Neural progenitor cell (in vitro differentiated cells): ENCODE measurements at regions not wholly inside any gene's neighbourhood (a gene's known extent, or its start where the extent isn't known, plus 50 kb on each side); places are given as distances from the start of the nearest gene placed in this dataset.
A peak's percentile ranks its signal among the peaks of the same experiment; 100 is the strongest.

ENCODE experiments used
- DNase-seq: peaks from one replicate; pipeline ENCODE4 v3.0.0-alpha.2; 2016; ENCODE audit warnings: low spot score
- H2AFZ ChIP-seq: fragments of 200-600 bp; sonication (generic); replicated peaks from 2 replicates; pipeline ENCODE4 v1.6.1; 2016; ENCODE audit warnings: antibody characterized with exemption
- H3F3A ChIP-seq: fragments of 200-600 bp; sonication (generic); 2 replicates; pipeline ENCODE4 v1.6.1; 2016; ENCODE audit warnings: antibody characterized with exemption, low read depth
- H3K27ac ChIP-seq: fragments of 200-600 bp; sonication (generic); 2 replicates; pipeline ENCODE4 v1.5.1; 2016; ENCODE audit warnings: mild to moderate bottlenecking
- H3K27me3 ChIP-seq: fragments of 200-600 bp; sonication (generic); 2 replicates; pipeline ENCODE4 v1.6.1; 2016; ENCODE audit warnings: mild to moderate bottlenecking, moderate library complexity
- H3K36me3 ChIP-seq: fragments of 200-600 bp; sonication (generic); 2 replicates; pipeline ENCODE4 v1.5.1; 2016
- H3K4me1 ChIP-seq: fragments of 200-600 bp; sonication (generic); 2 replicates; pipeline ENCODE4 v1.6.1; 2016; ENCODE audit warnings: mixed run types
- H3K4me2 ChIP-seq: fragments of 200-600 bp; sonication (generic); 2 replicates; pipeline ENCODE4 v1.6.1; 2016
- H3K4me3 ChIP-seq: fragments of 200-600 bp; sonication (generic); 2 replicates; pipeline ENCODE4 v1.5.1; 2016
- H3K79me2 ChIP-seq: fragments of 200-600 bp; sonication (generic); 2 replicates; pipeline ENCODE4 v1.6.1; 2016; ENCODE audit warnings: low read depth
- H3K9ac ChIP-seq: fragments of 200-600 bp; sonication (generic); 2 replicates; pipeline ENCODE4 v1.6.1; 2016
- H3K9me3 ChIP-seq: fragments of 200-600 bp; sonication (generic); 2 replicates; pipeline ENCODE4 v1.5.1; 2016; ENCODE audit warnings: low read depth
- H4K20me1 ChIP-seq: fragments of 200-600 bp; sonication (generic); 2 replicates; pipeline ENCODE4 v1.6.1; 2016; ENCODE audit warnings: low read depth
- H3K27ac Mint-ChIP-seq: 3 replicates; pipeline ENCODE4 v1.8.0; 2021; ENCODE audit warnings: mixed read lengths
- H3K27me3 Mint-ChIP-seq: 2 replicates; pipeline ENCODE4 v1.8.0; 2022; ENCODE audit warnings: low read depth, mild to moderate bottlenecking, inconsistent platforms, moderate library complexity, mixed read lengths; ENCODE audit not compliant: insufficient read depth
- H3K36me3 Mint-ChIP-seq: 3 replicates; pipeline ENCODE4 v1.8.0; 2021; ENCODE audit warnings: mixed read lengths
- H3K4me1 Mint-ChIP-seq: 3 replicates; pipeline ENCODE4 v1.8.0; 2021; ENCODE audit warnings: mixed read lengths
- H3K4me3 Mint-ChIP-seq: 3 replicates; pipeline ENCODE4 v1.8.0; 2021; ENCODE audit warnings: mild to moderate bottlenecking, moderate library complexity, mixed read lengths
- H3K9me3 Mint-ChIP-seq: 3 replicates; pipeline ENCODE4 v1.8.0; 2020; ENCODE audit warnings: mixed read lengths
- CTCF ChIP-seq: fragments of 200-600 bp; sonication (generic); IDR thresholded peaks from 2 replicates; pipeline ENCODE4 v1.5.1; 2017; ENCODE audit warnings: antibody characterized with exemption, mild to moderate bottlenecking
- EZH2 ChIP-seq: fragments of 200-600 bp; sonication (generic); IDR thresholded peaks from 2 replicates; pipeline ENCODE4 v1.6.1; 2017; ENCODE audit warnings: antibody characterized with exemption, mild to moderate bottlenecking, moderate library complexity
- EZH2phosphoT487 ChIP-seq: fragments of 200-600 bp; sonication (generic); IDR thresholded peaks from 2 replicates; pipeline ENCODE4 v1.6.1; 2017; ENCODE audit warnings: antibody characterized with exemption

DNA sequence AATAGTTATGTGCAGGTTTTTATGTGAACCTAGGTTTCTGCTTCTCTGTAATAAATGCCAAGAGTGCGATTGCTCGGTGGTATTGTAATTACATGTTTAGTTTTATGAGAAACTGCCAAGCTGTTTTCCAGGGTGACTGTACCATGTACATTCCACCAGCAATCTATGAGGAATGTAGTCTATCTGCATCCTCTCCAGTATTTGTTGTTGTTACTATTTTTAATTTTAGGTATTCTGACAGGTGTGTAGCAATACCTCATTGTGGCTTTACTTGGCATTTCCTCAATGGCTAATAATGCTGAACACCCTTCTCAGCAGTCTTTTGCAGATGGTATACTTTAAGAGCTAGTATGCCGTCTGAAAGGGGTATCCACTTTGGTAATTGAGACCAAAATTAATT lies 142.1 kb downstream of the BMP2 start:
- no peak for DNase-seq
- H3F3A ChIP-seq, result peaks cover 28% of the 10 kb centered on the region
- H3K4me3 ChIP-seq, result no peak overlapping the region
- H3K36me3 ChIP-seq, result no peaks in the 10 kb centered on the region
- H3K9ac ChIP-seq, result no peak overlapping the region
- Mint-ChIP-seq H3K4me1 (peaks cover 16% of the 10 kb centered on the region), H3K27ac (no peak overlapping the region), H3K4me3 (no peak overlapping the region), H3K27me3 (no peaks in the 10 kb centered on the region), H3K36me3 (no peaks in the 10 kb centered on the region), H3K9me3 (no peaks in the 10 kb centered on the region)
- H4K20me1 ChIP-seq, result no peaks in the 10 kb centered on the region
- no peak overlapping the region for H2AFZ ChIP-seq
- no peaks in the 10 kb centered on the region for H3K9me3 ChIP-seq
- H3K4me2 ChIP-seq, result no peak overlapping the region
- peaks cover 50% of the 10 kb centered on the region for H3K4me1 ChIP-seq
- TF ChIP-seq EZH2, result no peak
- TF ChIP-seq CTCF, result no peak
- TF ChIP-seq EZH2phosphoT487, result no peak
- H3K27me3 ChIP-seq, result no peaks in the 10 kb centered on the region
- H3K79me2 ChIP-seq, result no peaks in the 10 kb centered on the region
- H3K27ac ChIP-seq, result peak overlapping the region; percentile 97

DNA sequence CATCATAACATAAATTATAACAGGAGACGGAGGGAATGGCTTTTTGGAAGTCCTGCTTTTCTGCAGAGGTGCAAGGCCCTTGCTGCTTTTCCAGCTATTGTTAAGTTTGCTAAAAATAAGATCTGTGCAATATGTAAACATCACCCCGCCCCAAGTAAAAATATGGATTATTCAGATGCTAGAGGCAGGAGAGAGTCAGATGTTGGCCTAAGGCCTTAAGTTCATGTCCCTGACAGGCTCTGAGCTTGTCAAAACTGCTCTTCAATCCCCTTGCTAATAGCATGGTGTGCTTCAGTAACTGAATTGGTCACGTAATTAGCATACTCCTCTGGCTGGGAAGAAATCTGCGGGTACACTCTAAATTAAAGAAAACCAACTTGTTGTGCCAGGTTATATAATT lies 147.5 kb downstream of the BMP2 start:
- Histone ChIP-seq H3K9ac (no peak overlapping the region), H3K9me3 (no peaks in the 10 kb centered on the region), H3K27me3 (no peaks in the 10 kb centered on the region), H3F3A (no peaks in the 10 kb centered on the region), H3K27ac (peak overlapping the region; percentile 25), H3K36me3 (no peaks in the 10 kb centered on the region), H3K4me2 (no peak overlapping the region), H3K4me3 (no peak overlapping the region), H2AFZ (peak overlapping the region; percentile 86), H4K20me1 (no peaks in the 10 kb centered on the region), H3K4me1 (peaks cover 29% of the 10 kb centered on the region), H3K79me2 (no peaks in the 10 kb centered on the region)
- H3K36me3 Mint-ChIP-seq, result no peaks in the 10 kb centered on the region
- H3K27me3 Mint-ChIP-seq, result no peaks in the 10 kb centered on the region
- no peak for DNase-seq
- H3K4me3 Mint-ChIP-seq, result no peak overlapping the region
- H3K27ac Mint-ChIP-seq, result no peak overlapping the region
- no peaks in the 10 kb centered on the region for H3K9me3 Mint-ChIP-seq
- H3K4me1 Mint-ChIP-seq, result peaks cover 2% of the 10 kb centered on the region
- TF ChIP-seq EZH2 (no peak), EZH2phosphoT487 (no peak), CTCF (no peak)

GRCh38 chr20:6916938-6917337 lies 149.5 kb downstream of the BMP2 start:
- Histone ChIP-seq H3K79me2 (no peaks in the 10 kb centered on the region), H3K4me2 (no peak overlapping the region), H3K4me1 (peaks cover 16% of the 10 kb centered on the region), H2AFZ (no peak overlapping the region), H3K36me3 (no peaks in the 10 kb centered on the region), H4K20me1 (no peaks in the 10 kb centered on the region), H3K9ac (no peak overlapping the region), H3K9me3 (no peaks in the 10 kb centered on the region), H3K27me3 (no peaks in the 10 kb centered on the region), H3K4me3 (no peak overlapping the region), H3K27ac (no peak overlapping the region), H3F3A (no peaks in the 10 kb centered on the region)
- Mint-ChIP-seq H3K27ac (no peak overlapping the region), H3K27me3 (no peaks in the 10 kb centered on the region), H3K9me3 (no peaks in the 10 kb centered on the region), H3K4me1 (no peaks in the 10 kb centered on the region), H3K36me3 (no peaks in the 10 kb centered on the region), H3K4me3 (no peak overlapping the region)
- TF ChIP-seq CTCF (no peak), EZH2phosphoT487 (no peak), EZH2 (no peak)
- DNase-seq, result no peak
